ENCODE measurements at regions not wholly inside any gene's neighbourhood (a gene's known extent, or its start where the extent isn't known, plus 50 kb on each side); places are given as distances from the start of the nearest gene placed in this dataset.

DNA sequence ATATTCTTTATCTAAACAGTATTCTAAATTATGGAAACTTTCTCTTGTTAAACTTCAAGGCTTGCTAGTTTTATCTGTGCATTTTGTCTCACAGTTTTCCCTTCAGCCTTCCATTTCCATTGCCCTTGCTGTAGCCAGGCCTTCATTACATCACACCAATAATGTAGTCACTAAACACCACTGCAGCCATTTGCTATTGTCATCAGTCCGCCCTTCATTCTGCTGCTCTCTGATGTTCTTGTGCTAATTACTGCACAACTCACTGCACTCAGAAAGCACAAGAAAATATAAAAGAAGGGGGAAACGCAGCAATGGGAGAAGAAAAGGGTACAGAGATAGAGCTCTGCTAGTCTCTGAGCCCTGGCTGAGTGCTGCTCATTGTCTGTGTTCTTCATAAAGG lies 239.6 kb upstream of the FSTL5 start:
- H3K9me3 ChIP-seq (ENCODE audit: control insufficient read depth, insufficient read depth, low read depth, low read length): no peaks in the 10 kb centered on the region
- H3K9ac ChIP-seq (ENCODE audit: insufficient read depth, low read length): no peak overlapping the region

DNA sequence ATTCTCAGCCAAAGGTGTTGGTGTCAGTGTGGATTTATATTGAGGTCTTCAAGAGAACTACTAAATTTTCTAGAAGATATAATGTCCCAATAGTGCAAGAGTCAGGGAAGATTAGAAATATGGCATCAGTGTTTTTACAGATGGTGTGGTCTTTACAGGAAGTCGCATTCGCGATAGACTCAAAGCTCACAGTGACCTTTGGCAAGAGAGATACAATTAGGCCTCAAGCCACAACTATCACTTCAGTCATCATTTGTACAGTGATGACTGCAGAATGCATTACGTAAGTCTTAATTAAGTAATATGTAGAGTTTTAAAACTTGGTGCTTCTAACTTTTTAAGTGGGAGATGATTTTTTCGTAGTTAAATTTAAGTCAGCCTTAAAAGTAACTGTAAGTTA lies 237.2 kb upstream of the FSTL5 start:
- no peaks in the 10 kb centered on the region for H4K20me1 ChIP-seq (ENCODE audit: control insufficient read depth, extremely low read depth, insufficient read depth, low read length)
- no peaks in the 10 kb centered on the region for H3K27me3 ChIP-seq (ENCODE audit: control insufficient read depth, insufficient read depth, low read length)

More for the DNA sequence above, 239.6 kb upstream of the FSTL5 start:
- Histone ChIP-seq H3K27me3 (ENCODE audit: control insufficient read depth, insufficient read depth, low read length) (no peaks in the 10 kb centered on the region), H3K79me2 (ENCODE audit: control insufficient read depth, insufficient read depth, low read length) (no peaks in the 10 kb centered on the region), H2AFZ (ENCODE audit: low read length) (no peak overlapping the region), H4K20me1 (ENCODE audit: control insufficient read depth, extremely low read depth, insufficient read depth, low read length) (no peaks in the 10 kb centered on the region), H3K4me1 (ENCODE audit: control insufficient read depth, extremely low read depth, insufficient read depth, low read length) (no peaks in the 10 kb centered on the region), H3K27ac (ENCODE audit: insufficient read depth, low read length) (no peak overlapping the region), H3K4me2 (ENCODE audit: extremely low read depth, insufficient read depth, low read length) (no peak overlapping the region), H3K36me3 (ENCODE audit: control insufficient read depth, insufficient read depth, low read length) (no peaks in the 10 kb centered on the region), H3K4me3 (replicated peaks in 1 of 4; ENCODE audit: control extremely low read depth in 1 of 4, insufficient read depth in 1 of 4, low read depth in 3 of 4, low read length in 4 of 4) (no peak overlapping the region)
- no peak for TF ChIP-seq EZH2 (IDR thresholded peaks at IDR 0.05; ENCODE audit: low read length, missing control alignments)
- no peak for TF ChIP-seq CTCF (conservative IDR thresholded peaks at IDR 0.05 in 1 of 2, IDR thresholded peaks at IDR 0.05 in 1 of 2; ENCODE audit: low read depth in 1 of 2, low read length in 2 of 2)
- DNase-seq (ENCODE audit: low read depth in 2 of 2): no peak

DNA sequence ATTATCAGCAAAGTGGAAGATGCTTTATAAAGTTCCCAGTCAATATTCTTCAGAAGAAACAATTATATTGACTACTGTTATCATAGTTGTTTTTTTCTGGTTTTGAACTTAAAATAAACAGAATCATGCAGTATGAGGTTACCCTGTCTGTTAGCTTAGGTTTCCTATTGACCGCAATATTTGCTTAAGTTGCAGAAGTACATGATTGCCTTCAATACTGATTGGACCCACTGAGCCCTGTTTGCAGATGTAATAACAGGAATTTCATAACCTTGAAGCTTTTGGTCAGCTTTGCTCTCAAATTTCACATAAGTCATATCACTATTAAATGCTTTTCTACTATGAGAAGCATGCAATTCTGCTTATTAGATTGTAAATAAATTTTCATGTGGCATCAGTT lies 229.1 kb upstream of the FSTL5 start:
- no peak for TF ChIP-seq EZH2 (IDR thresholded peaks at IDR 0.05; ENCODE audit: low read length, missing control alignments)
- no peak for TF ChIP-seq CTCF (conservative IDR thresholded peaks at IDR 0.05 in 1 of 2, IDR thresholded peaks at IDR 0.05 in 1 of 2; ENCODE audit: low read depth in 1 of 2, low read length in 2 of 2)
- no peak overlapping the region for H2AFZ ChIP-seq (ENCODE audit: low read length)
- no peaks in the 10 kb centered on the region for H3K79me2 ChIP-seq (ENCODE audit: control insufficient read depth, insufficient read depth, low read length)
- no peak overlapping the region for H3K4me2 ChIP-seq (ENCODE audit: extremely low read depth, insufficient read depth, low read length)
- no peaks in the 10 kb centered on the region for H4K20me1 ChIP-seq (ENCODE audit: control insufficient read depth, extremely low read depth, insufficient read depth, low read length)
- no peak for DNase-seq (ENCODE audit: low read depth in 2 of 2)
- H3K9me3 ChIP-seq (ENCODE audit: control insufficient read depth, insufficient read depth, low read depth, low read length): no peaks in the 10 kb centered on the region
- no peak overlapping the region for H3K9ac ChIP-seq (ENCODE audit: insufficient read depth, low read length)
- H3K36me3 ChIP-seq (ENCODE audit: control insufficient read depth, insufficient read depth, low read length): no peaks in the 10 kb centered on the region
- no peaks in the 10 kb centered on the region for H3K4me1 ChIP-seq (ENCODE audit: control insufficient read depth, extremely low read depth, insufficient read depth, low read length)
- no peak overlapping the region for H3K4me3 ChIP-seq (replicated peaks in 1 of 4; ENCODE audit: control extremely low read depth in 1 of 4, insufficient read depth in 1 of 4, low read depth in 3 of 4, low read length in 4 of 4)
- no peaks in the 10 kb centered on the region for H3K27me3 ChIP-seq (ENCODE audit: control insufficient read depth, insufficient read depth, low read length)
- no peak overlapping the region for H3K27ac ChIP-seq (ENCODE audit: insufficient read depth, low read length)

More for the DNA sequence above, 237.2 kb upstream of the FSTL5 start:
- H2AFZ ChIP-seq (ENCODE audit: low read length): no peak overlapping the region
- H3K79me2 ChIP-seq (ENCODE audit: control insufficient read depth, insufficient read depth, low read length): no peaks in the 10 kb centered on the region
- no peak overlapping the region for H3K4me3 ChIP-seq (replicated peaks in 1 of 4; ENCODE audit: control extremely low read depth in 1 of 4, insufficient read depth in 1 of 4, low read depth in 3 of 4, low read length in 4 of 4)
- no peaks in the 10 kb centered on the region for H3K9me3 ChIP-seq (ENCODE audit: control insufficient read depth, insufficient read depth, low read depth, low read length)
- no peaks in the 10 kb centered on the region for H3K4me1 ChIP-seq (ENCODE audit: control insufficient read depth, extremely low read depth, insufficient read depth, low read length)
- TF ChIP-seq CTCF (conservative IDR thresholded peaks at IDR 0.05 in 1 of 2, IDR thresholded peaks at IDR 0.05 in 1 of 2; ENCODE audit: low read depth in 1 of 2, low read length in 2 of 2): no peak
- TF ChIP-seq EZH2 (IDR thresholded peaks at IDR 0.05; ENCODE audit: low read length, missing control alignments): no peak
- H3K36me3 ChIP-seq (ENCODE audit: control insufficient read depth, insufficient read depth, low read length): no peaks in the 10 kb centered on the region
- no peak overlapping the region for H3K4me2 ChIP-seq (ENCODE audit: extremely low read depth, insufficient read depth, low read length)
- H3K9ac ChIP-seq (ENCODE audit: insufficient read depth, low read length): no peak overlapping the region
- no peak overlapping the region for H3K27ac ChIP-seq (ENCODE audit: insufficient read depth, low read length)
- DNase-seq (ENCODE audit: low read depth in 2 of 2): no peak
